Activated CD4-positive, alpha-beta T cell treated with anti-CD3 and anti-CD28 coated beads, Interleukin-2, amount 10 ng/mL, durations not matched to agents 24 days and 14 days (primary cell): ENCODE measurements at regions not wholly inside any gene's neighbourhood (a gene's known extent, or its start where the extent isn't known, plus 50 kb on each side); places are given as distances from the start of the nearest gene placed in this dataset.

Experiments
- DNase-seq: peaks from one replicate; pipeline ENCODE4 v3.0.0; 2022
- H3K27ac Mint-ChIP-seq: one replicate; pipeline ENCODE4 v1.8.0; 2022; ENCODE audit warnings: mild to moderate bottlenecking, mixed read lengths
- H3K27me3 Mint-ChIP-seq: one replicate; pipeline ENCODE4 v1.8.0; 2022; ENCODE audit warnings: mixed read lengths
- H3K36me3 Mint-ChIP-seq: one replicate; pipeline ENCODE4 v1.8.0; 2022; ENCODE audit warnings: low read depth, mild to moderate bottlenecking, mixed read lengths
- H3K4me1 Mint-ChIP-seq: one replicate; pipeline ENCODE4 v1.8.0; 2021; ENCODE audit warnings: mixed read lengths
- H3K4me3 Mint-ChIP-seq: one replicate; pipeline ENCODE4 v1.8.0; 2022; ENCODE audit warnings: mild to moderate bottlenecking, moderate library complexity, mixed read lengths
- H3K9me3 Mint-ChIP-seq: one replicate; pipeline ENCODE4 v1.8.0; 2021; ENCODE audit warnings: mixed read lengths
- intact Hi-C: fragments of 100-400 bp; cut with micrococcal nuclease; formaldehyde crosslinking; loops from one replicate; pipeline ENCODE4 v1.15.1; 2023

DNA sequence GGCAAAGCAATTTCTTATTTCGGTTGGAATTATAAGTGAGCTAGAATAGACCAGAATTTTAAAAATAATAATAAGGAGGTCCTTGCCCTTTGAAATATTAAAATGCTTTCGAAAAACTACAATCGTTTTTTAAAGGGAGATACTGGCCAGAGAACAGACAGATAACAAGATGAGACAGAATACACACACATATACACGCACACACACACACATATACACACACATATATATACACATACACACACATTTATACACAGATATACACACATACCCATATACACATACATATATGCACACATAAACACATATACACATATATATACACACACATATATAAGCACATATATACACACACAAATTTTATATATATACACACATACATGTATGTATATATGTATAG, 175.3 kb upstream of the MIR17HG start:
- H3K27ac Mint-ChIP-seq, result no peak overlapping the region
- H3K27me3 Mint-ChIP-seq, result peaks cover 11% of the 10 kb centered on the region
- intact Hi-C loops, result no loop called here
- no peak for DNase-seq
- no peak overlapping the region for H3K4me3 Mint-ChIP-seq
- peaks cover 2% of the 10 kb centered on the region for H3K4me1 Mint-ChIP-seq
- no peaks in the 10 kb centered on the region for H3K36me3 Mint-ChIP-seq
- H3K9me3 Mint-ChIP-seq, result no peaks in the 10 kb centered on the region

DNA sequence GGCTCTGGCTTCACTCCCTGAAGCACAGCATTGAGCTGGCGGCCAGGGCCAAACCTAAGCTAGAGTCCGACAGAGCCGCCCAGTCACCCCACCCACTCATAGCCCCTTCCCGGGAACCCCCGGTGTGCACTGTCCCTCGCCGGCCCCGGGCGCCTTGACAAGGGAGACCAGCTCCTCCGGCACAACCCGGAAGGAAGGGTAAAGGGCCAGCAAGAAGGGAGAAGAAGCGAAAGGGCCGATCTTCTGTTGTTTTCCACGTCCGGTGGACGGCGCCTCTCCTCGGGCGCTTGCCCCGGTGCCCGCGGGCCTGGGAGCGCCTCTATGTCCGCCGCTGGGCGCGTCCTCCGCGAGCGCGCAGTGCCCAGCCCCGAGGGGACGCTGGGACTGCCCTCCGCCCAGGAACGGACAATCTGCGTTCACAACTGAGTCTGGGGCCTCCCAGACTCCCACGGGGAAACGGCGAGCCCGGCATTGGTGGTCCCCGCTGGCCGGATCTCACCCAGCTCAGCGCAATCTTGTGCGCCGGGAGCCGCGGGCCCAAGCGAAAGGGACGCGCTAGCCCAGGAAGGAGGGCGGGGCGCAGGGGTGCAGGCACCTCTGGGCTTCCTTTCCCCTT, 172.5 kb upstream of the MIR17HG start:
- H3K27ac Mint-ChIP-seq, result no peak overlapping the region
- H3K27me3 Mint-ChIP-seq, result peaks cover 11% of the 10 kb centered on the region
- H3K4me3 Mint-ChIP-seq, result no peak overlapping the region
- H3K9me3 Mint-ChIP-seq, result no peaks in the 10 kb centered on the region
- DNase-seq, result no peak
- H3K4me1 Mint-ChIP-seq, result peaks cover 2% of the 10 kb centered on the region
- no peaks in the 10 kb centered on the region for H3K36me3 Mint-ChIP-seq
- intact Hi-C loops, result no loop called here

- Mint-ChIP-seq H3K27me3 (peaks cover 11% of the 10 kb centered on the region), H3K27ac (no peak overlapping the region), H3K4me3 (no peak overlapping the region), H3K36me3 (no peaks in the 10 kb centered on the region), H3K9me3 (no peaks in the 10 kb centered on the region), H3K4me1 (peaks cover 2% of the 10 kb centered on the region)
- intact Hi-C loops, result no loop called here
- DNase-seq, result no peak
Measured at GRCh38 chr13:91178099-91178498, 169.4 kb upstream of the MIR17HG start.

DNA sequence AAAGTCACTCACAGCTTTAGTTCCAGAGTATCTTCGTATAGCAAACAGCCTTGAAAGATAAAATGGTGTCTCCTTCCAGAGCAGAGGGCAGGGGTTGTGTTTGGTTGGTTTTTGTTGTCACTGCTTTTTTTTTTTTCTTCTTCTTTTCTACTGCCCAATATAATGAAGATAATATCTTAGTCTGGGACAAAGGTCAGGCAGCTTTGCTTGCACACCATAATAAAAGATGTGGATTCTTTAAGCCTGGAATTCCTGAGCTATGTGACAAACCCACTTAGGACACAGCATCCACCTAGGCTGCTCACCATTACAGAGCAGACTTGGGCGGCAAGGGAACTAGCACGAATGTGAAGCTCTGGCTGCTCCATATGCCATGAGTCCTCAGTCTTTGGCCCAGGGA, 165.6 kb upstream of the MIR17HG start:
- Mint-ChIP-seq H3K4me3 (no peak overlapping the region), H3K9me3 (no peaks in the 10 kb centered on the region), H3K27ac (no peak overlapping the region), H3K4me1 (no peaks in the 10 kb centered on the region), H3K36me3 (no peaks in the 10 kb centered on the region), H3K27me3 (no peaks in the 10 kb centered on the region)
- intact Hi-C loops, result no loop called here
- no peak for DNase-seq

DNA sequence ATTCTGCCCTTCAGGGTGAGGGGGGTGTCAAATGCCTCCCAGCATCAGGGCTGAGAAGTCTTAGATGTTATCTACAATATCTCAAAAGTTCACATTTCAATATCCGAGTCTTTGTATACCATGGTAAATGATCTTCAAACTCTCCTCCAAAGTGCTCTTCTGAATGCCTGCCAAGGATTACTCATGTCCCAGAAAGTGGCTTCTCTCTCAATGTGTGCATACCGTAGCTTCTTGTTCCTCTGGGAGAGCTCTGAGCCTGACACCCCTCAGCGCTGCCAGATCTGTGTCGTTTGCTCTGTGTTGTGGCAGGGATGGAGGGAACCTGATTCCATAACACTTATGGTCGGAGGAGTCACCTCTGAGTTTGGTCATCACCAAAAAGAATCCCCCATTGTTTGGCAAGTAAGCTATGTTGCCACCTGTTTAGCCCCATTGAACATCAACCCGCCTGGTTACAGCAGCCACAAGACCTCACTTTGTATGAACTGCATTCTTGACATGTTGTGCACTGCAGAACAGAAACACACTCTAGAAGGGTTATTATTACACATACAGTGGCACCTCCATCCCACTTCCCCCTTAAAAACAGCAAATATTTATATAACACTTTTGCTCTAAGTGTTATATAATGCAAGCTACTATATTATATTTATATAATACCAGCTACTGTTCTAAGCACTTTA, 163.1 kb upstream of the MIR17HG start:
- no peak overlapping the region for H3K4me3 Mint-ChIP-seq
- H3K9me3 Mint-ChIP-seq, result no peaks in the 10 kb centered on the region
- no peaks in the 10 kb centered on the region for H3K27me3 Mint-ChIP-seq
- intact Hi-C loops, result no loop called here
- DNase-seq, result no peak
- no peaks in the 10 kb centered on the region for H3K36me3 Mint-ChIP-seq
- no peaks in the 10 kb centered on the region for H3K4me1 Mint-ChIP-seq
- H3K27ac Mint-ChIP-seq, result no peak overlapping the region

GRCh38 chr13:91185294-91185863, 162.1 kb upstream of the MIR17HG start:
- intact Hi-C loops, result no loop called here
- no peaks in the 10 kb centered on the region for H3K9me3 Mint-ChIP-seq
- no peak for DNase-seq

GRCh38 chr13:91187522-91187921, 160.0 kb upstream of the MIR17HG start:
- Mint-ChIP-seq H3K4me3 (no peak overlapping the region), H3K4me1 (no peaks in the 10 kb centered on the region), H3K9me3 (no peaks in the 10 kb centered on the region), H3K36me3 (no peaks in the 10 kb centered on the region), H3K27me3 (peaks cover 3% of the 10 kb centered on the region), H3K27ac (no peak overlapping the region)
- intact Hi-C loops, result no loop called here
- DNase-seq, result no peak

More at GRCh38 chr13:91185294-91185863, 162.1 kb upstream of the MIR17HG start:
- Mint-ChIP-seq H3K27ac (no peak overlapping the region), H3K27me3 (peaks cover 3% of the 10 kb centered on the region), H3K4me1 (no peaks in the 10 kb centered on the region), H3K36me3 (no peaks in the 10 kb centered on the region), H3K4me3 (no peak overlapping the region)

DNA sequence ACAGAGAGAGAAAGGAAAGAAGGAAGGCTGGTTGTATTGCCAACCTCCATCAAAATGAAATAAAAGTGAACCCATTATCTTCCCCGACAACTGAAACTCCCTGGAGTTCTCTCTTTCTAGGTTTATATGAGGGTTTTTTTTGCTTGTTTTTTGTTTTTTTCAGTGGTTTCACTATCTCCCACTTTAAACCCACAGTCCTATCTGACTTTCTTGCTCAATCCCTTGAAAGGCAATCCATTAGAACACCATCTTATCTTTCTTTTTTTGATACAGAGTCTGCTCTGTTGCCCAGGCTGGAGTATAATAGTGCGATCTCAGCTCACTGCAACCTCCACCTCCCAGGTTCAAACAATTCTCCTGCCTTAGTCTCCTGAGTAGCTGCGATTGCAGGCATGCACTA, 158.0 kb upstream of the MIR17HG start:
- no peak overlapping the region for H3K4me3 Mint-ChIP-seq
- DNase-seq, result no peak
- no peaks in the 10 kb centered on the region for H3K36me3 Mint-ChIP-seq
- H3K27ac Mint-ChIP-seq, result no peak overlapping the region
- intact Hi-C loops, result no loop called here
- no peaks in the 10 kb centered on the region for H3K4me1 Mint-ChIP-seq
- H3K9me3 Mint-ChIP-seq, result no peaks in the 10 kb centered on the region
- H3K27me3 Mint-ChIP-seq, result peaks cover 3% of the 10 kb centered on the region

DNA sequence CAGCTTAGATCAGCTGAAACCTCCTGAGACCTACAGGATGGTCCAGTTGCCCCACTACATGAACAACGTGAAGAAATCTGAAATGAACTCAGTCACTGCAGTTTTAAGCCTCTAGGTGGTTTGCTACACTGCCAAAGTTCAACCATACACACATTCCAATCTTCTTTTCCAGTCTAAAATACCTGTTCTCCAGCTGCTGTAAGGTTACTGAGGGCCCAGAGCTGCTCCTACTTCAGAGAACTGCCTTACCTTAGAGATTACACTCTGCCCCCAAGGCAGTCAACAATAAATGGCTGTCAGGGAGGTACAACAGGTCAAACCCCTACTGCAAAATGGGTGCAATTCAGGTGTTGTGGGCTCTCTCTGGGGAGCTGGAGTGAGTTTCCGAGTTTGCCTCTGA, 154.1 kb upstream of the MIR17HG start:
- intact Hi-C loops, result no loop called here
- Mint-ChIP-seq H3K27me3 (peaks cover 3% of the 10 kb centered on the region), H3K27ac (no peak overlapping the region), H3K4me3 (no peak overlapping the region), H3K36me3 (no peaks in the 10 kb centered on the region), H3K9me3 (no peaks in the 10 kb centered on the region), H3K4me1 (no peaks in the 10 kb centered on the region)
- DNase-seq, result no peak

- Mint-ChIP-seq H3K27ac (no peak overlapping the region), H3K9me3 (no peaks in the 10 kb centered on the region), H3K36me3 (no peaks in the 10 kb centered on the region), H3K4me1 (no peaks in the 10 kb centered on the region), H3K27me3 (no peaks in the 10 kb centered on the region), H3K4me3 (no peak overlapping the region)
- DNase-seq, result no peak
- intact Hi-C loops, result no loop called here
Measured at GRCh38 chr13:91195789-91196188, 151.7 kb upstream of the MIR17HG start.

DNA sequence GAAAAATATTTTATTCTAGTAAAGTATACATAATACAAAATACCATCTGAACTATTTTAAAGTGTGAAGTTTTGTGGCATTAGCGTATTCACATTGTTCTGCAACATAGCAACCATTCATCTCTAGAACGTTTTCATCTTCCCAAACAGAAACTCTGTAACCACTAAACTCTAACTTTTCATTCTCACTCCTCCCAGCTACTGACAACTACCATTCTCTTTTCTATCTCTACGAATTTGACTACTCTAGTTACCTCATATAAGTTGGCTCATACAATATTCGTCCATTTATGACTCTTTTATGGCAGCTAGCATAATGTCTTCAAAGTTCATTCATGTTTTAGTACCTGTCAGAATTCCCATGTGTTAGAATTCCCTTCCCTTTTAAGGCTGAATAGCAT, 150.5 kb upstream of the MIR17HG start:
- Mint-ChIP-seq H3K27ac (no peak overlapping the region), H3K9me3 (no peaks in the 10 kb centered on the region), H3K4me3 (no peak overlapping the region), H3K4me1 (no peaks in the 10 kb centered on the region), H3K27me3 (no peaks in the 10 kb centered on the region), H3K36me3 (no peaks in the 10 kb centered on the region)
- intact Hi-C loops, result no loop called here
- no peak for DNase-seq

DNA sequence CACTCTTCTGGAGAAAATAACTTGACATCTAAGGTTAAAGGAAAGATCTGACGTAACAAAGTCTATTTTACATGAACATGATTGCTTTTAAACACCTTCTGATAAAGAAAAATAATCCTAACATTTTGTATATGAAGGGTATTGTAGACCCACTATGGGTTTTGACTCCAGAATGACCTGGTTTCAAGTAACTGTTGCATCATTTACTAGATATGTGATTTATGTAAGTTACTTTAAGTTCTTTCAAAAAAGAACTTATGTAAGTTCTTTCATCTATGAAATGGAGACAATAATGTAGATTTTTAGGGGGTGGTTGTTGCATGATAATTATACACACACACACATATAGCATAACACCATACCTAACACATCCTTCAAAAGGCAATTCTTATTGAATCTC, 147.6 kb upstream of the MIR17HG start:
- no peaks in the 10 kb centered on the region for H3K4me1 Mint-ChIP-seq
- no peak overlapping the region for H3K27ac Mint-ChIP-seq
- no peak overlapping the region for H3K4me3 Mint-ChIP-seq
- H3K27me3 Mint-ChIP-seq, result no peaks in the 10 kb centered on the region
- H3K36me3 Mint-ChIP-seq, result no peaks in the 10 kb centered on the region
- H3K9me3 Mint-ChIP-seq, result no peaks in the 10 kb centered on the region
- DNase-seq, result no peak
- intact Hi-C loops, result no loop called here

GRCh38 chr13:91200486-91200885, 147.0 kb upstream of the MIR17HG start:
- no peak for DNase-seq
- Mint-ChIP-seq H3K4me1 (no peaks in the 10 kb centered on the region), H3K9me3 (no peaks in the 10 kb centered on the region), H3K4me3 (no peak overlapping the region), H3K27ac (no peak overlapping the region), H3K27me3 (no peaks in the 10 kb centered on the region), H3K36me3 (no peaks in the 10 kb centered on the region)
- intact Hi-C loops, result no loop called here

DNA sequence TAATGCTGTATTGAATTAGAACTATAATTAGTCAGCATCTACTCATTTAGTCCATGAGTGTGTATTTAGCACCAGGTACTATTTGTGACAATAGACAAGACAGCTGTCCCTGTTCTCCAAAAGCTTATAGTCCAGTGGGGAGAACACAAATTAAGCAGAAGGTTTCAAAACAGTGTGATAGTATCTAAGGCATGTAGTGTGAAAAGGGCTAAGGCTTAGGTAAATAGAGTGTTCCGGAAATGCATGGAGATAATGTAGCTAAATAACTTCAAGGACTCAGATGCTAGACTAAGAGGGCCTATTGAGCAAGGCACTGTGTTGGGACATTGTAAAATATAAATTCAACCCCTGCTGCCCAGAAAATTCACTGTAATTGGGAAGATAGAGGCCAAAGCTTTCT, 144.1 kb upstream of the MIR17HG start:
- Mint-ChIP-seq H3K4me1 (no peaks in the 10 kb centered on the region), H3K27me3 (no peaks in the 10 kb centered on the region), H3K4me3 (no peak overlapping the region), H3K27ac (no peak overlapping the region), H3K9me3 (no peaks in the 10 kb centered on the region), H3K36me3 (no peaks in the 10 kb centered on the region)
- intact Hi-C loops, result no loop called here
- no peak for DNase-seq

- H3K27ac Mint-ChIP-seq, result no peak overlapping the region
- H3K9me3 Mint-ChIP-seq, result no peaks in the 10 kb centered on the region
- intact Hi-C loops, result no loop called here
- H3K36me3 Mint-ChIP-seq, result no peaks in the 10 kb centered on the region
- H3K27me3 Mint-ChIP-seq, result peaks cover 5% of the 10 kb centered on the region
- no peak overlapping the region for H3K4me3 Mint-ChIP-seq
- no peaks in the 10 kb centered on the region for H3K4me1 Mint-ChIP-seq
- DNase-seq, result no peak
Measured at GRCh38 chr13:91207261-91207660, 140.2 kb upstream of the MIR17HG start.
